ENCODE measurements at regions not wholly inside any gene's neighbourhood (a gene's known extent, or its start where the extent isn't known, plus 50 kb on each side); places are given as distances from the start of the nearest gene placed in this dataset.

- intact Hi-C loops (cut with DNase I): no loop called here
These were observed 50.9 kb upstream of the PALMD start for GRCh38 chr1:99595041-99595440.

GRCh38 chr1:99595441-99595840 lies 50.5 kb upstream of the PALMD start:
- intact Hi-C loops (cut with DNase I): no loop called here

More at GRCh38 chr1:99595041-99595440, 50.9 kb upstream of the PALMD start:
- DNase-seq (ENCODE audit: low spot score): no peak

More at GRCh38 chr1:99595441-99595840, 50.5 kb upstream of the PALMD start:
- DNase-seq (ENCODE audit: low spot score): no peak

All from cardiac septum (tissue), 1 donor.